ENCODE measurements at regions not wholly inside any gene's neighbourhood (a gene's known extent, or its start where the extent isn't known, plus 50 kb on each side); places are given as distances from the start of the nearest gene placed in this dataset.
"Not testable (repeated sequence)": the region's sequence is repeated elsewhere in the genome, so short reads cannot be mapped to it uniquely, and the experiment has no call there.

DNA sequence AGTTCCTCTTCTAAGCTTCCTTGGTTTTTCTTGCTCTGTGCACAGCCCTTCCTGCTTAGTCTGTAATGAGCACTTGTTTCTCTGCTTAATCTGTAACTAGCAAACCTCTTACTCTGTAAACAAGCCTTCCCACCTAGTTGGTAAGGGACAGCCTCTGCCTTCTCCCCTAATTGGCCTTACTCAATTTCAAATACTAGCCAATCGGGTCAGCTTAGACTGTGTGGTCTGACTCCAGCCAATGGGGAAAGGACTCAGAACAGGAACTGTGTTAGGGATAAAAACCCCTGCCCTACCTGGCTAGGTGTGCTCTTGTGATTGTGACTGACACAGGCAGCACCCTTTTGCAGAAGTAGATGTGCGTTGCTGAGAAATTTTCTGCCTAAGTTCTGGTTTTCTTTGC lies 136.5 kb upstream of the AADAT start:
- H3K4me3 Mint-ChIP-seq = no peak overlapping the region
- H3K27ac Mint-ChIP-seq = no peak overlapping the region
- no peaks in the 10 kb centered on the region for H3K4me1 ChIP-seq (ENCODE audit: control insufficient read depth in 2 of 2, insufficient read depth in 2 of 2, low read length in 2 of 2)
- H3K4me1 Mint-ChIP-seq = no peaks in the 10 kb centered on the region
- H3K9me3 Mint-ChIP-seq = peaks cover 0 to 6% (median 4%) of the 10 kb centered on the region in 11 donors
- ChIA-PET CTCF (no interaction called here), POLR2A (no interaction called here)
- no peaks in the 10 kb centered on the region for H3K27me3 ChIP-seq (ENCODE audit: control insufficient read depth in 2 of 2, insufficient read depth in 2 of 2, low read length in 2 of 2)
- no peak for DNase-seq
- no peak overlapping the region for H3K4me3 ChIP-seq (ENCODE audit: low read length)
- no peak overlapping the region for H3K27ac ChIP-seq (ENCODE audit: low read depth, low read length)
- H3K36me3 ChIP-seq (ENCODE audit: control insufficient read depth in 2 of 3, insufficient read depth in 3 of 3, low read length in 3 of 3) = no peaks in the 10 kb centered on the region
- H3K27me3 Mint-ChIP-seq = no peaks in the 10 kb centered on the region
- no peaks in the 10 kb centered on the region for H3K9me3 ChIP-seq (ENCODE audit: control insufficient read depth in 2 of 3, low read length in 3 of 3)
- no peak for ATAC-seq
- intact Hi-C loops (cut with micrococcal nuclease) = no loop called here
- no peaks in the 10 kb centered on the region for H3K36me3 Mint-ChIP-seq

DNA sequence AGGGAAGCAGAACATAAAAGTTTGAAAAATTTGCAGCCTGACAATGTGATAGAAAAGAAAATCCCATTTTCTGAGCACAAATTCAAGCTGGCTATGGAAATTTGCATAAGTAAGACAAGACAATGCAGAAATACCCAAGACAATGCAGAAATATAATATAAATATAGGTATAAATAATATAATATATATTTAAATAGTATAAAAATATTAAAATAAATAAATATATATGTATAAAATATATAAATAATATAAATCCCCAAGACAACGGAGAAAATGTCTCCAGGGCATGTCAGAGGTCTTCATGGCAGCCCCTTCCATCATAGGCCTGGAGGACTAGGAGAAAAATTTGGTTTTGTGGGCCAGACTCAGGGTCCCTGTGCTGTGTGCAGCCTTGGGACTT lies 125.0 kb upstream of the AADAT start:
- H3K27ac ChIP-seq (ENCODE audit: low read depth, low read length) = no peak overlapping the region
- no peak overlapping the region for H3K4me3 ChIP-seq (ENCODE audit: low read length)
- H3K27me3 Mint-ChIP-seq = no peaks in the 10 kb centered on the region
- intact Hi-C loops (cut with micrococcal nuclease) = no loop called here
- no peak for DNase-seq
- no peak overlapping the region for H3K27ac Mint-ChIP-seq
- ChIA-PET CTCF (no interaction called here), POLR2A (no interaction called here)
- peaks cover 16 to 67% (median 28%) of the 10 kb centered on the region in 11 donors for H3K9me3 Mint-ChIP-seq
- no peak overlapping the region for H3K4me3 Mint-ChIP-seq
- peaks cover 0 to 6% (median 0%) of the 10 kb centered on the region in 3 experiments for H3K9me3 ChIP-seq (ENCODE audit: control insufficient read depth in 2 of 3, low read length in 3 of 3)
- no peaks in the 10 kb centered on the region for H3K36me3 ChIP-seq (ENCODE audit: control insufficient read depth in 2 of 3, insufficient read depth in 3 of 3, low read length in 3 of 3)
- peaks cover 0 to 5% (median 0%) of the 10 kb centered on the region in 5 donors for H3K36me3 Mint-ChIP-seq
- no peak for ATAC-seq
- no peaks in the 10 kb centered on the region for H3K4me1 Mint-ChIP-seq
- no peaks in the 10 kb centered on the region for H3K4me1 ChIP-seq (ENCODE audit: control insufficient read depth in 2 of 2, insufficient read depth in 2 of 2, low read length in 2 of 2)
- no peaks in the 10 kb centered on the region for H3K27me3 ChIP-seq (ENCODE audit: control insufficient read depth in 2 of 2, insufficient read depth in 2 of 2, low read length in 2 of 2)

DNA sequence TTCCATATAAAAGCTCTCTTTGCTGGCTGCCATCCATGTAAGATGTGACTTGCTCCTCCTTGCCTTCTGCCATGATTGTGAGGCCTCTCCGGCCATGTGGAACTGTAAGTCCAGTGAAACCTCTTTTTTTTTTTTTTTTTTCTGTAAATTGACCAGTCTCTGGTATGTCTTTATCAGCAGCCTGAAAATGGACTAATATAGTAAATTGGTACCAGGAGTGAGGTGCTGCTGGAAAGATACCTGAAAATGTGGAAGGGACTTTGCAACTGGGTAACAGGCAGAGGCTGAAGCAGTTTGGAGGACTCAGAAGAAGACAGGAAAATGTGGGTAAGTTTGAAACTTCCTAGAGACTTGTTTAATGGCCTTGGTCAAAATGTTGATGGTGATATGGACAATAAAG lies 124.3 kb upstream of the AADAT start:
- no peaks in the 10 kb centered on the region for H3K27me3 ChIP-seq (ENCODE audit: control insufficient read depth in 2 of 2, insufficient read depth in 2 of 2, low read length in 2 of 2)
- peaks cover 16 to 64% (median 26%) of the 10 kb centered on the region in 11 donors for H3K9me3 Mint-ChIP-seq
- no peak overlapping the region for H3K27ac ChIP-seq (ENCODE audit: low read depth, low read length)
- DNase-seq = no peak
- H3K4me1 ChIP-seq (ENCODE audit: control insufficient read depth in 2 of 2, insufficient read depth in 2 of 2, low read length in 2 of 2) = no peaks in the 10 kb centered on the region
- ChIA-PET POLR2A (no interaction called here), CTCF (no interaction called here)
- peaks cover 0 to 6% (median 0%) of the 10 kb centered on the region in 3 experiments for H3K9me3 ChIP-seq (ENCODE audit: control insufficient read depth in 2 of 3, low read length in 3 of 3)
- no peak overlapping the region for H3K4me3 Mint-ChIP-seq
- intact Hi-C loops (cut with micrococcal nuclease) = no loop called here
- H3K4me1 Mint-ChIP-seq = no peaks in the 10 kb centered on the region
- no peaks in the 10 kb centered on the region for H3K27me3 Mint-ChIP-seq
- H3K27ac Mint-ChIP-seq = no peak overlapping the region
- no peak overlapping the region for H3K4me3 ChIP-seq (ENCODE audit: low read length)
- no peaks in the 10 kb centered on the region for H3K36me3 ChIP-seq (ENCODE audit: control insufficient read depth in 2 of 3, insufficient read depth in 3 of 3, low read length in 3 of 3)
- H3K36me3 Mint-ChIP-seq = peaks cover 0 to 5% (median 0%) of the 10 kb centered on the region in 5 donors
- no peak for ATAC-seq

DNA sequence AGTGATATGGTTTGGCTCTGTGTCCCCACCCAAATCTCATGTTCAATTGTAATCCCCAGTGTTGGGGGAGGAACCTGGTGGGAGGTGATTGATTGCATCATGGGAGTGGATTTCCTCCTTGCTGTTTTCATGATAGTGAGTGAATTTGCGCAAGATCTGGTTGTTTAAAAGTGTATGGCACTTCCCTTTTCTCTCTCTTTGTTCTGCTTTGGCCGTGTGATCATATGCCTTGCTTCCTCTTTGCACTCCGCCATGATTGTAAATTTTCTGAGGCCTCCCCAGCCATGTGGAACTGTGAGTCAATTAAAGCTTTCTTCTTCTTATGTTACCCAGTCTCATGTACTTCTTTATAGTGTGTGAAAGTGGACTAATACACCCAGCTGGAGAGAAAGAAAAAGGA lies 113.0 kb upstream of the AADAT start:
- peaks cover 0 to 31% (median 5%) of the 10 kb centered on the region in 11 donors for H3K9me3 Mint-ChIP-seq
- Histone ChIP-seq H3K27ac (ENCODE audit: low read depth, low read length) (no peak overlapping the region), H3K4me3 (ENCODE audit: low read length) (no peak overlapping the region), H3K4me1 (ENCODE audit: control insufficient read depth in 2 of 2, insufficient read depth in 2 of 2, low read length in 2 of 2) (no peaks in the 10 kb centered on the region), H3K9me3 (ENCODE audit: control insufficient read depth in 2 of 3, low read length in 3 of 3) (no peaks in the 10 kb centered on the region), H3K27me3 (ENCODE audit: control insufficient read depth in 2 of 2, insufficient read depth in 2 of 2, low read length in 2 of 2) (no peaks in the 10 kb centered on the region), H3K36me3 (ENCODE audit: control insufficient read depth in 2 of 3, insufficient read depth in 3 of 3, low read length in 3 of 3) (no peaks in the 10 kb centered on the region)
- H3K4me3 Mint-ChIP-seq = no peak overlapping the region
- ChIA-PET POLR2A (no interaction called here), CTCF (no interaction called here)
- ATAC-seq (no peak), DNase-seq (no peak)
- H3K4me1 Mint-ChIP-seq = no peaks in the 10 kb centered on the region
- H3K27me3 Mint-ChIP-seq = peaks cover 0 to 8% (median 0%) of the 10 kb centered on the region in 5 donors
- intact Hi-C loops (cut with micrococcal nuclease) = no loop called here
- H3K36me3 Mint-ChIP-seq = no peaks in the 10 kb centered on the region
- H3K27ac Mint-ChIP-seq = no peak overlapping the region

DNA sequence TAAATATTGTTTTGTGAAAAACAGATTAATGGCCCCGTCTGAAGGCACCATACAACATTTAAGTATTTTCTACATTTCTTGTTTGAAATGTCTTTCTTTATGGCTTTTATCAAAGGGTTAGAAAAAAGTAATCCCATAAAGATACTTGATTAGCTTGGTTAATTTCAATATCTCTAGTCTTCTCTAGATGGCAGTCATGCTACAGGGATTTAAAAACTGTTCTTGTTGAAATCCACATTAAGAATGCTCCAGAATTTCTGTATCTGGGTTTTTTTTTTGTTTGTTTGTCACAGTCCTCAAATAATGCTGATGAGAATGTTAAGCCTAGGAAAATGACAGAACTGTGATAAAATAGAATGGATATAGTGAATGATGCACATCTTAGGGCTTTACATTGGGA lies 109.0 kb upstream of the AADAT start:
- H3K36me3 ChIP-seq (ENCODE audit: control insufficient read depth in 2 of 3, insufficient read depth in 3 of 3, low read length in 3 of 3) = no peaks in the 10 kb centered on the region
- H3K4me3 Mint-ChIP-seq = no peak overlapping the region
- H3K27ac Mint-ChIP-seq = no peak overlapping the region
- H3K4me3 ChIP-seq (ENCODE audit: low read length) = no peak overlapping the region
- POLR2A ChIA-PET = no interaction called here
- no peaks in the 10 kb centered on the region for H3K4me1 Mint-ChIP-seq
- H3K4me1 ChIP-seq (ENCODE audit: control insufficient read depth in 2 of 2, insufficient read depth in 2 of 2, low read length in 2 of 2) = no peaks in the 10 kb centered on the region
- peaks cover 0 to 7% (median 4%) of the 10 kb centered on the region in 5 donors for H3K27me3 Mint-ChIP-seq
- no peaks in the 10 kb centered on the region for H3K9me3 ChIP-seq (ENCODE audit: control insufficient read depth in 2 of 3, low read length in 3 of 3)
- CTCF ChIA-PET = no interaction called here
- no peaks in the 10 kb centered on the region for H3K27me3 ChIP-seq (ENCODE audit: control insufficient read depth in 2 of 2, insufficient read depth in 2 of 2, low read length in 2 of 2)
- H3K36me3 Mint-ChIP-seq = no peaks in the 10 kb centered on the region
- peaks cover 0 to 22% (median 8%) of the 10 kb centered on the region in 11 donors for H3K9me3 Mint-ChIP-seq
- H3K27ac ChIP-seq (ENCODE audit: low read depth, low read length) = no peak overlapping the region
- no peak for DNase-seq
- intact Hi-C loops (cut with micrococcal nuclease) = no loop called here
- no peak for ATAC-seq

DNA sequence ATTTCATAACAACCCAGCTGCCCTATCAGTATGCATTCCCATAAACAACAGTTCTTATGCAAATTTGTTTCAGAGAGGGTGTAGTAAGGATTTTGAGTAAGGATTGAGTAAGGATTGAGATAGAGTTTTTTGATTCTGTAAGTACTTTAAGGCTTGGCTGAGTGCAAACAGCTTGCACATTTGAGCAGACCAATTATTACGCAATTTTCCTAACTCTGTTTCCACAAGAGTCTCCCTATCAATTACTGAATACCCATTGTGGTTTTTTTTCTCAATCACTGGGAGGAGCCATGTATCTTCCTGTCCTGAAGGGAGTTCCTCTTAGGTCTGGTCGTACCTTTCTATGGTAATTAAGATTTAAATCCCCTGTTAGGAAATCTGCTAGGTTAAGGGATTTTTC lies 105.0 kb upstream of the AADAT start:
- CTCF ChIA-PET; DNase-seq; H3K4me3 Mint-ChIP-seq; H3K27me3 ChIP-seq (ENCODE audit: control insufficient read depth in 2 of 2, insufficient read depth in 2 of 2, low read length in 2 of 2); ATAC-seq; H3K27ac Mint-ChIP-seq; H3K36me3 ChIP-seq (ENCODE audit: control insufficient read depth in 2 of 3, insufficient read depth in 3 of 3, low read length in 3 of 3); H3K36me3 Mint-ChIP-seq; H3K9me3 Mint-ChIP-seq; H3K27ac ChIP-seq (ENCODE audit: low read depth, low read length); POLR2A ChIA-PET; intact Hi-C loops (cut with micrococcal nuclease); H3K4me1 ChIP-seq (ENCODE audit: control insufficient read depth in 2 of 2, insufficient read depth in 2 of 2, low read length in 2 of 2); H3K4me1 Mint-ChIP-seq; H3K9me3 ChIP-seq (ENCODE audit: control insufficient read depth in 2 of 3, low read length in 3 of 3); H3K4me3 ChIP-seq (ENCODE audit: low read length): not testable (repeated sequence)
- H3K27me3 Mint-ChIP-seq = peaks cover 0 to 14% (median 7%) of the 10 kb centered on the region in 5 donors

DNA sequence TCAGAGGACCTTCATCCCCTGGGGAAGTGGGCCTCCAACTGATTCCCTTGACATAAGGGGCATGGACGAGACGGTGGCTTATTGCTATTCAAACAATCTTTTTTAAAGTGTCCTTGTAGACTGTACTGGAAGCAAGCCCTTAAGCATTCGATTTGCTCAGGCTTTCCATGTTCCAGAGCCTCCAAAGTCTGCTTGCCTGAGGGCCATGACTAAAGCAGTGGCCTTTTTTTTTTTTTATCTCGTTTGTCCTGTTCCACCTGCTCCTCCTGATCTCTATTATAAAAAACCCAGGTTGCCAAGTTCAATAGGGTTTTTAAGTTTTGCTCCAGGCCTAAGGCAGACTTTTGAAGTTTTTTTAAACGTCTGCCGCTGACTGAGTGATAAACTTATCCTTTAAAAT lies 103.7 kb upstream of the AADAT start:
- H3K9me3 ChIP-seq (ENCODE audit: control insufficient read depth in 2 of 3, low read length in 3 of 3) = no peaks in the 10 kb centered on the region
- CTCF ChIA-PET = no interaction called here
- POLR2A ChIA-PET = no interaction called here
- peaks cover 0 to 9% (median 3%) of the 10 kb centered on the region in 11 donors for H3K9me3 Mint-ChIP-seq
- no peak overlapping the region for H3K4me3 ChIP-seq (ENCODE audit: low read length)
- no peak overlapping the region for H3K27ac Mint-ChIP-seq
- no peak overlapping the region for H3K4me3 Mint-ChIP-seq
- H3K4me1 ChIP-seq (ENCODE audit: control insufficient read depth in 2 of 2, insufficient read depth in 2 of 2, low read length in 2 of 2) = no peaks in the 10 kb centered on the region
- no peaks in the 10 kb centered on the region for H3K27me3 ChIP-seq (ENCODE audit: control insufficient read depth in 2 of 2, insufficient read depth in 2 of 2, low read length in 2 of 2)
- H3K4me1 Mint-ChIP-seq = no peaks in the 10 kb centered on the region
- peaks cover 0 to 19% (median 7%) of the 10 kb centered on the region in 5 donors for H3K27me3 Mint-ChIP-seq
- no peak for ATAC-seq
- H3K36me3 ChIP-seq (ENCODE audit: control insufficient read depth in 2 of 3, insufficient read depth in 3 of 3, low read length in 3 of 3) = no peaks in the 10 kb centered on the region
- DNase-seq = no peak
- no peak overlapping the region for H3K27ac ChIP-seq (ENCODE audit: low read depth, low read length)
- intact Hi-C loops (cut with micrococcal nuclease) = no loop called here
- H3K36me3 Mint-ChIP-seq = no peaks in the 10 kb centered on the region
